GM18873 (cell line): ENCODE measurements at regions not wholly inside any gene's neighbourhood (a gene's known extent, or its start where the extent isn't known, plus 50 kb on each side); places are given as distances from the start of the nearest gene placed in this dataset.
"Not testable (repeated sequence)": the region's sequence is repeated elsewhere in the genome, so short reads cannot be mapped to it uniquely, and the experiment has no call there.

Experiments used
- ATAC-seq: cut with Tn5 transposase; IDR thresholded peaks from one replicate; pipeline ENCODE4 v1.9.1; 2021; ENCODE audit warnings: mild to moderate bottlenecking, moderate library complexity, moderate number of reproducible peaks; ENCODE audit not compliant: unreplicated experiment, low FRiP score

DNA sequence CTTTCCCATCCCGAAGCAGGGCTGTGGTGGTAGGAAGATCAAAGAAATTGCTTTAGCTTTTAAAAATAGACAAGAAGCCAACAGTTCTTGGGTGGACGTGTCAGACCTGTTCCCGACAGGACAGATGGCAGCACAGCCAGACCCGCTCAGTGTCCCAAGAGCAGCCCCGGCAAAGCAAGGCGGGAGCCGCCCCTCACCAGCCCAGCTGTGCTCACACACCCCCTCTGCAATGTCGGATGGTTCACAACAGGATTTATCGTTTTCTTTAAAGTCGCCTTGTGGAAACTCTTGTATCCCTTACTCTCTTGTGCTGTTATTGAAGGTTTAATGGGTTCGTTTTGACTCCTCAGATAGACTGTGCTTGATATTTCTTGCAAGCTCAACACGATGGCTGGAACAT lies 302.4 kb downstream of the THBS2 start:
- no peak for ATAC-seq

DNA sequence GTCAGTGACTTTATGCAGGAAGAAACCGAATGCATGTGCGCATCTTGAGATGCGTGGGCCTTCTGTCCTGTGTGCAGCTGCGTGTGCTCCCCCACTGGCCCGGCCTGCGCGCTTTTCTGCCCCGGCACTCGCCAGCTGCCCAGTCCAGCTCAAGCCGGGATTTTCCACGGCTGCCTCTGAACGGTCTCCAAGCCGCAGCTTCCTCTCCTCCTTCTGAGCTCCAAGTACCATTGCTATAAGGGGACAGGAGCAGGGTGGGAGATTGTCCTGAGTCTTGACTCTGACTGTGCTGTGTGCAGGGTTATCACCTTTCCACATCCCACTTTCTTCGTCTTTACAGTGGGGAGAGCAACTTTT lies 302.8 kb downstream of the THBS2 start:
- no peak for ATAC-seq

DNA sequence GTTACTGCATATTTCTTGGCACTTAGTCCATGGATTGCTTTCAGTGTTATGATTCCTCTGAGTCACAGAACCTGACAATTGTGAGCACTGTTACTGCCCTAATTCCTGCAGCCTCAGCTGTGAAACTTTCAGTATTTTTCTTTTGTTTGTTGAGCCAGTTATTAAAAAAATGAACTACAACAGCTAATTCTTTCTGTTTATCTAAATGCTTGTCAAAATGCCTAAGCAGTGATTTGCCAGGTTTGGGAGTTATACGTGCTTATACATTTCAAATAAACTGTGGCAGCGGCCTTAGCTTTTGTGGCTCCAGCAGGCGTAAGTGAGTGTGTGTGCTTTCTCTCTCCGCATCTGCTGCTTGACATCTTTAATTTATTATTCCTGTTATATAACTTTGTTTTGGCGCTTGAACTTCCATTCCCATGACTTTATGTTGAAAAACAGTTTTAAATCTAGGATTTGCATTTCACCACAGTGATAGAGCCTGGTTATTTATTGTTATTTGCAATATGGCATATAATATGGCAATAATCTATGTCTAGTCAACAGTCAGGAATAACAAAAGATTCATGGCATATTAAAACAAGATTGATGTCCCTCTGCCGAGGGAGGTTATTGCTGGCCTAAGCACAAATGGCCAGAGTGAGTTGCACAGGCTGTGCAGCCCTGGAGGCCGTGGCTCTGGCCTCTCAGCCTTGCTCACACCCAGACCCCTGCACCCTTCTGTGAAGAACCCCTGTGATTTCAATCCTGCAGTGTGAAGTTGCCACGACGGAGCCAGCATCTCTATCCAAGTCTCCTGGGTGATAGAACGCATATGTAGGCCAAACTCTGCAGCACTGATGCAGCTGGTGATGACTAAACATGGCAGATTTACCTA lies 303.4 kb downstream of the THBS2 start:
- ATAC-seq = no peak

DNA sequence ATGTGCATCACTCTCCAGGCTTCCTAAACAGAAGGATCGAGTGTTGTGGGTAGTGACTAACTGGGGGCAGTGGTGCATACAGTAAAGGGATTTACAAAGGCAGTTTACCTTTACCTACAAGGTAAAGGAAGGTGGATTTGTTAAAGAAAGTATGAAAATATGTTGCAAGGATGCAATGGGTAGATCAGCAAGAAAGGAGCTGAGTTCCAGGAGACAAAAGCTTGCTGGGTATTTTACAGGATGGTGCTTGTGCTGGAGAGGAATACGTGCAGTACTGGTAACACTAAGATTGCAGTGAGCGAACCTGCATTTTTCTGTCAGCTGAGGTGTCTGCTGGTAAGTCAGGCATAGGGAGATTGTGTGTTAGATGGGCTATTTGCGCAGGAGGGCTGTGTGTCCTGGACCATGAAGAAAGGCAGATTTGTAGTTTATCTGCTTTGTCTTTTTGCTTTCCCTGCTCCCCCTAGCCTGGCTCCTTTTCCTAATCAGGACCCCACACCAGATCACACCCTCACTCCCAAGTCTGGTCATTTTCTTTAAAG lies 304.6 kb downstream of the THBS2 start:
- no peak for ATAC-seq

DNA sequence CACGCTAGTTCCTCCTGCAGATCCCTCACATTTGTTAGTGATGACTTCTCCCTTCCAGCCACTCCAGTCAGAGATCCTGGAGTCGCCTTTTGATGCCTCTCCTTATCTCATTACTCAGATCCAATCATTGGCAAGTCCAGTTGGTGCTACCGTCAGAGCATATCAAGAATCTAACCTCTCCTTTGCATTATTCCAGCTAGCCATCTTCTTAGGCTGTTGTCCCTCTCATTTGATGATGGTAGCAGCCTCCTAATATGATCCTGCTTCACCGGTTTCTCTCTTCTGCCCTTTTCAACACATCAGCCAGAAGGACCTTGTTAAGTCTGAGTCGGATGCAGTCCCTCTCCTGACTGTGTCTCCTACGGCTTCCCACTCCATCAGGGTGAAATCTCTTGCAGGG lies 305.6 kb downstream of the THBS2 start:
- no peak for ATAC-seq

DNA sequence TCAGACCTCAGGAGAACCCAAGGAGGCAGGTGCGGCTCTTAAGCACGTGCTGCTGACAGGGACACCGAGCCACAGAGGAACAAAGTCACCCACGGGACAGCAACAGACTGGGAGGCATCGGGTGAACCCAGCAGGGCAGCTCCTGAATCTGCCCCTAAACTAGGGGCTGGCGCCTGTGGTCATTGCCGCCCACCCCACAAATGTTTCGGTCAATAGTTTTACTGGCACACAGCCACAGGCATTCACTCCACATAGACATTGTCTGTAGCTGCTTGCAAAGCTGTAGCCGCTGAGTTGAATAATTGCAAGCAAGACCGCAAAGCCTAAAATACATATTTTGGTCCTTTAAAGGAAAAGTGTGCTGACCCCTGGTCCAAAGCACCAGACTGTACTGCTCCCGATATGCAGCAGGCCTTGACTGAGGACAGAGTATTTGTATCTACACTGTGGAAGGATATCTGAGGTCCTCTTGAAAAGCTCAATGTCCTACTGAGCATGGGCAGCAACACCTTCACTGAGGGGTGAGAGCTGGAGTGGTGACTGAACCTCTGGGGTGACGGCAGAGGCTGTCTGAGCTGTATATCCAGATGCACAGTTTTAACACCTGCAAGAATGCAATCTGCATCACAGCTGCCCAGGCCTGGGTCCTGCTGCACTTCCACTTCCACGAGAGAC lies 310.3 kb downstream of the THBS2 start:
- no peak for ATAC-seq

DNA sequence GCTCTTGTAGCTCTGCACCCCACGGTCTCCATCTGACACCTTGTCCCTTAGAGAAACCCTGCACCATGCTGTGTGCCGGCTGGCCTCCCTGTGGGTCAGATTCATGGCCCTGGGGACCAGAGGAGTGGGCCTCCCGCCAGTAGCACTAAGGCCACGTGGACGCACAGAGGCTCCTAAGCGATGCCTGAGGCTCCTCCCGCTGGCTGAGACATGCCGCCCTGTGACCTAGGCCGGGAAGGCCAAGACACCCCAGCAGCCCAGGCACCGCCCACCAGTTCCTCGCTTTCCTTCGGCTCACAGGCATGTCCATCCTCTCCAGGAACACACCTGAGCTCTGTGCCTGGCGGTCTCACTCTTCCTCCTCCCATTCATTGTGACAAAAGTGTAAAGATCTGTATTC lies 311.0 kb downstream of the THBS2 start:
- ATAC-seq = no peak

DNA sequence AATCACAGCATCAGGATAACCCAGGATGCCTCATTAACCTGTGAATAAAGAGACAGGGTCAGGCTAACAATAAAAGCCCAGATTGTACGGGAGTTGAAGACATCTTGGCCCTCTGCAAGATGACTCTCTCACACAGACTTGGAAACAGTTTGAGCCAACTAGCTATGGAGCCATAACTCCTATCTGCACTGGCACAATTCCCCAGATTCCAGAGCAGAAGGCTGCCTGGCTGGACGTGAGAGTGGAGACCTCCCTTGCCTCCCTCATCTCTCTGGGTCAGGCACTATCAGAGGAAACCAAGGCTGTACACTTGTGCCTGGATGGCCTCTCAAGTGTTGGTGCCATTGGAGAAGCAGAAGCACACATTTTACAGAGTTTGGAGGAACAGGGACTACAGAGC lies 312.6 kb downstream of the THBS2 start:
- ATAC-seq = no peak

DNA sequence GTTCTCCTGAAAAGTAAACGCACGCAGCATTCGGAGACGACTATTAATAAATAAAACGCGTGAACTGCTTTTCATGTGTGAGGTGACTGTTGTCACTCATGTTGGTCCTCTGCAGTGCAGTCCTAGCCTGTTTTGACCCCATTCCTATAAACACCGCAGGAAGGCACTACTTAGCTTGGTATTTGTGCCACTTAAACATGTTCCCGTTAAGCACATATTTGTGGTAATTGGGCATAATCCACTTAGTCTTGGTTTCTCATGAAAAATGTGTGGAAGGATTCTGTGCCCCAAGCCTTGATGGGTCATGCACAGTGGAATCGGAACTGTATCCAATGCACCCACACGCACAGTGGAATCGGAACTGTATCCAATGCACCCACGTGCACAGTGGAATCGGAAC lies 313.9 kb downstream of the THBS2 start:
- ATAC-seq = no peak

DNA sequence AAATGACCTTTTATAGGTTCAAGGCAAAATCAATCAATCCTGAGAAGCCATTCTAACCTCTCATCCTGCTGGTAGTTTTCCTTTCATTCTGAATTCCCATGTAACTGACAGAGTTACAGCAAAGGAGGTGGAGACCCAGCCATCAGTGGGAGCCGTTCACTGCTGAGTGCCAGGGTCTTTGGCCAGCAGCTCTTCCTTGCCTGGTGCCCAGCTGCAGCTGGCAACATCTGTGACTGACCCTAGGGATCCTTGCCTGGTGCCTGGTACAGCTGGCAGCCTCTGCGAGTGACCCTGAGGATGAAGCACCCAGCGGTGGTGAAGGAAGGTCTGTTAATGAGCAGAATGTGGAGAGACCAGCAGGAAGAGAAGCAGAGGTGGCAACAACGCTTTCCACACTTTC lies 314.6 kb downstream of the THBS2 start:
- no peak for ATAC-seq

DNA sequence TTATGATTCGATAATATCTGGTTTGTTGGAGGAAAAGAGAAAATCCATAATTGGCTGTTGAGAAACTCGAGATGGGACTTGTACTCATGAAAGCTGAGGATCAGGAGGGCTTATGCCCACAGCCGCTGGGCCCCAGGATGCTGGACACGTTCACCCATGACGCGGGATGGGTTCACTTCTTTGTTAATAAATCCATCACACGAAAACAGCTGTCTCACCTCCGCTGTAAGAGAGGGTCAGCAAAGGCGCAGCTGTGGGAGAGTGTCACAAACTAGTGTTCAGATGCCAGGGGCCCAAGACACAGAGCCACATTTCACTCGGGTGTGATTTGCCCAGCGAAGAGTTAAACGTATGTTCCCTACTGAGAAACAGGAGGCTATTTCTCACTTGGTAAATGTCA lies 315.1 kb downstream of the THBS2 start:
- no peak for ATAC-seq

DNA sequence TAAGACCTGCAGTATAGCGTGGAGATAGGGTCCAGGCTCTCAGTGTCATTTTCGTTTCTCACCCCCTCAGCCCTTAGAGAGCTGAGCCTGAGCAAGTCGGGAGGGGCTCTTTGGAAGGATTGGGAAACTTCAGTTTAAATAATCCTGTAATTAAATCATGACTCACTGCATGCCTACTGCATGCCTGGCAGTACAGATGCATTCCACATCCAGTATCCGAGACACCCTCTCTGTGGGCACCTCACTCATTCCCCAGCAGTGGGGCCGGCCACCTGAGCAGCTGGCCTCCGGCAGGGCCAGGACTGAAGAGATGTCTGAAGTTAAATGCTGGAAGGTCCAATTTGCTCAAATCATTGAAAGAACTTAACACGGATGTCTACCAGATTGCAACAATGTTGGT lies 316.6 kb downstream of the THBS2 start:
- no peak for ATAC-seq

DNA sequence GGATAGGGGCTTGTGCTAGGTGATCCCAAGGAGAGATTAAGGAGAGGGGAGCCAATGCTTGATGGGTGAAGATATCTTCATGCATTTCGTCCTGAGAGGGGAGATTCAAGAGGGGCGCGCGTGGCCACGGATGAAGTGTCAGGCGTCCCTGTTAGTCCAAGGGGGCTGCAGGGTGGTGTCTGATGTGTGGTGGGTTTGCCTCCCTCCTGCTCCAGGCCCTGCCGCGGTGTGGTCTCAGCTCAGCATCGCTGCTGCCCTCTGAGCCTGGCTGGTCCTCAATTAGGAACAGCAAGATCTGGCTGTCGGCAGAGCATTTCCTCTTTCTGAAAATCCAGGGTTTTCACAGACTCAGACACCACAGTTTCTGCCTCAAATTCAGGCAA lies 318.0 kb downstream of the THBS2 start:
- no peak for ATAC-seq

DNA sequence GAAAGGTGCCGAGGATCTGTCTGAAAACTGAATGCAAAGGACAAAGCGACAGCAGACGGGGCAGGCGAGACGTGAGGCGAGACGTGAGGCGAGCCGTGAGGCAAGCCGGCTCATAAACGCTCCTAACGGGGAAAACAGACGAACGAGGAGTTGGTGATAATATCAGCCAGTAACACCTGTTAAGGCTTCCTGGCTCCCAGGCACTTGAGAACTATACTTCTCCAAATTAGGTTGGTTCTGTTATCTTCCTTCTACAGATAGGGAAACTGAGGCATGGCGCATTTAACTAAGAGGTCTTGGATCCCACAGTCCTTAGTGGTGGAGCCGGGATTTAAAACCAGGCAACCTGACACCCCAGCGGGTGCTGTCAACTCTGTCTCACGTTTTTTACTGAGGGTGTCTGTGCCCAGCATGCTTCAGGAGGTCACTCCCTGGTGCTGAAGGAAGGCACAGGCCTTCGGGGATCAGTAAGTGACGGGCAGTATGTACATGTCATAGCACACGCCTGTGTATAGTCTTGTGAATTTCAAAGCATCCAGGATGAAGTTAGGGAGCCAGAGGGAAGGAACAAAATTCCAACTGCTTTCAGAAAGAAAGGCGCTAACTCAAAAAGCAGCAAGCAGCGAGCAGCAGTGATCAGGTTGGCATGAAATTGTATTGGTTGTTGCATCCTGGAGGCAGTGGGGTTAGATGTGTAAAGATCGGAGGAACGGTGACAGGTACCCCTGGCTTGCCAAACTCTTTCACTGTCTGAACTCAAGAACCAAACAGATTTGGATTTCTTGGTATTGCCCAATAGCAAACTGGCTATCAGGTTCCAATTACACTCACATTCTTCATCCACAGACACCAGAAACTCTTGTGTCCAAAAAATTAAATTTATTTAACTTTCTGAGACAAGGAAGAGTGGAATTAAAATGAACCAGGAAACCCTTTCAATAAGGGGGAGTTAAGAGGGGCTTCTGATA lies 318.7 kb downstream of the THBS2 start:
- no peak for ATAC-seq

DNA sequence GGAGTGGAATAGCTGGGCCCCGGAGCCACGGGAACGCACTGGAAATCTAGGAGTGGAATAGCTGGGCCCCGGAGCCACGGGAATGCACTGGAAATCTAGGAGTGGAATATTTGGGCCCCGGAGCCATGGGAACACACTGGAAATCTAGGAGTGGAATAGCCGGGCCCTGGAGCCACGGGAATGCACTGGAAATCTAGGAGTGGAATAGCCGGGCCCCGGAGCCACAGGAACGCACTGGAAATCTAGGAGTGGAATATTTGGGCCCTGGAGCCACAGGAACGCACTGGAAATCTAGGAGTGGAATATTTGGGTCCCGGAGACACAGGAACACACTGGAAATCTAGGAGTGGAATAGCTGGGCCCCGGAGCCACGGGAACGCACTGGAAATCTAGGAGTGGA lies 321.5 kb downstream of the THBS2 start:
- ATAC-seq = not testable (repeated sequence)

DNA sequence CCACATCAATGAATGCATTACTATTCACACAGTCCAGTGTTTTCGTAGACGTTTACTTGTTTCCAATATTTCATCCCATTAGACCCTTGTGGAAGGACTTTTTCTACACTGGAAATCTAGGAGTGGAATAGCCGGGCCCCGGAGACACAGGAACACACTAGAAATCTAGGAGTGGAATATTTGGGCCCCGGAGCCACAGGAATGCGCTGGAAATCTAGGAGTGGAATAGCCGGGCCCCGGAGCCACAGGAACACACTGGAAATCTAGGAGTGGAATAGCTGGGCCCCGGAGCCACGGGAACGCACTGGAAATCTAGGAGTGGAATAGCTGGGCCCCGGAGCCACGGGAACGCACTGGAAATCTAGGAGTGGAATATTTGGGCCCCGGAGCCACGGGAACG lies 322.6 kb downstream of the THBS2 start:
- not testable (repeated sequence) for ATAC-seq

DNA sequence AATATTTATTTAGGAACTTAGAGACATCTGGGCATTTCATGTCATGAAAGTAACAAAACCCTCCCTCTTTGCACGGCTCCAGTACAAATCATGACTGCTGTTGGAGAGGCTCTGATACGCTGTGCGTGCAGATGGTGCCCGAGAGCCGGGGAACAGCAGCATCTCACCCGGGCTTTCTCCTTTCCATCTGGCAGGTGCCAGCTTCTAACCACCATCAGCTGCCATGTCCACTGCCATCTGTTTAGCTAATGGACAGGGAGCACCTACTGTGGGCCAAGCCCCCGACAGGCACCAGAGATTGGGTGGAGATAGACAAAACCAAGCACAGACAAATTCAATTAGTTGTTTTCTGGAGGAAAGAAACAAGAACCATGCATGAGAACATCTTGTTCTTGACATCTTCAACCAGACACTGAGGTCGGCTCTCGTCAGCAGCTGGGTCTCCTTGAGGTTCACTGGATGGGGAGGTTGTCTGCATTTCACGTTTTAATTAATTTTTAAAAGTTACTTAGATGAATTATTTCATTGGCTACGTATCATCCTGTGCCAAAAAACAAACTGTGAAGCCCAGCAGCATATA lies 323.7 kb downstream of the THBS2 start:
- no peak for ATAC-seq

DNA sequence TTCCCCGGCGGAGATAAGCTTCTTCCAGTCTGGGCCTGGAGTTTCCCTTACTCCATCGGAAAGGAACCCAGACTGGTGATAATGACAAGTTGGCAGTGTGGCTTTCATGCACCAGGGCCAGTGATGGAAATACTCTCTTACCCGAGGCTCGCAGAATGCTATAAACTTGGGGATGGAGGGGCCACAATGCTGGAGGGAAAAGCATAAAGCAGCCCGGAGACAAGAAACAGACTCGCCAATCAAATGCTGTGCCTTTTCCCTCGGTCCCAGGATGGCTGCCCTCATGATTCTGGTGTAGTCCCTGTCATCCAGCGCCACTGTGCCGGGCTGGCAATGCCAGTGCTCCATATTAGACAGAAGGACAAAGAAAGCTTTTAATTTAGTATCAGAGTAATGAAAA lies 325.6 kb downstream of the THBS2 start:
- ATAC-seq = no peak

DNA sequence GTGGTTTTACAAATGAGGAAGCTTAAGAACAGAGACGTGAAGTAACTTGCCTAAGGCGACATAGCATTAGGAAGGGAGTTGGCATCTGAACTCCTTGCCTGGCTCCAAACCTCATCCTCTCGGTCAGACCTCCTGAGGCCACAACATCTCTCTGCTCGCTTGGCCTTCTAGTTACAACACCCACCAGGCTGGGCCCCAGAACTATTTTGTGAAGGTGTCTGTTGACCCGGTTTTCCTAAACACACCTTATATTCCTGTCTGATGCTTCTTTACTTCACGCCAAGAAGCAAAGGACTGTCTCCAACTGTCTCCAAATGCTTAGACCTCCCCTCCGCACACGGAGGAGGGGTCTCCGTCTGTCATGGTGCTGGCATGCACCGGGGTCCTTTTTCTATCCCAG lies 326.6 kb downstream of the THBS2 start:
- no peak for ATAC-seq

DNA sequence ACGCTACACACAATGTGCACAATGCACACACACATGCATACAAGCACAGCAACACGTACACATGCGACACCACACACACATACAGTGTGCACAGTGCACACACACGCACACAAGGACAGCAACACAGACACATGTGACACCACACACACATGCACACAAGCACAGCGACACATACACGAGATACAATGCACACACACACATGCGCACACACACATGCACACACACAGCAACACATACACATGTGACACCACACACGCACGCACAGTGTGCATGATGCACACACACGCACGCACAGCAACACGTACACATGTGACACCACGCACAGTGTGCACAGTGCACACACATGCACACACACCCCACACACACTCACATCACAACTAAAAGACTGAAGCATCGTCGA lies 327.3 kb downstream of the THBS2 start:
- no peak for ATAC-seq
